ENCODE measurements at regions not wholly inside any gene's neighbourhood (a gene's known extent, or its start where the extent isn't known, plus 50 kb on each side); places are given as distances from the start of the nearest gene placed in this dataset.

GRCh38 chr3:20669675-20670074, 483.7 kb upstream of the SGO1 start:
- Mint-ChIP-seq H3K4me1 (no peaks in the 10 kb centered on the region; the same call in 1 of the 2 replicates), H3K4me3 (no peak overlapping the region), H3K27me3 (ENCODE audit: low read depth) (no peaks in the 10 kb centered on the region), H3K9me3 (peaks cover 14% of the 10 kb centered on the region), H3K36me3 (peaks cover 5% of the 10 kb centered on the region), H3K27ac (no peak overlapping the region)
- ChIA-PET POLR2A (no interaction called here), CTCF (interaction anchor here (1.6 kb wide), 1 partner anchor 147 kb away, joined by 3 read pairs; no protein-coding TSS in a partner anchor)
- DNase-seq (ENCODE audit: low spot score) (no peak), ATAC-seq (no peak)
- TF ChIP-seq SOX15 (CRISPR knock-in tag; IDR thresholded peaks at IDR 0.05): no peak
- TF ChIP-seq E2F1 (CRISPR knock-in tag; IDR thresholded peaks at IDR 0.05): no peak
- TF ChIP-seq FOXP1 (CRISPR knock-in tag; IDR thresholded peaks at IDR 0.05; ENCODE audit: borderline replicate concordance): no peak
- TF ChIP-seq ZNF423 (CRISPR knock-in tag; IDR thresholded peaks at IDR 0.05): no peak
- TF ChIP-seq ATF6 (CRISPR knock-in tag; IDR thresholded peaks at IDR 0.05): no peak
- no peak for TF ChIP-seq ZNF232 (CRISPR knock-in tag; IDR thresholded peaks at IDR 0.05)
- TF ChIP-seq IRF2 (CRISPR knock-in tag; IDR thresholded peaks at IDR 0.05; ENCODE audit: borderline replicate concordance, low read depth): no peak
- no peak for TF ChIP-seq ZBTB43 (CRISPR knock-in tag; IDR thresholded peaks at IDR 0.05)
- no peak for TF ChIP-seq ZNF396 (CRISPR knock-in tag; IDR thresholded peaks at IDR 0.05; ENCODE audit: borderline replicate concordance)
- no peak for TF ChIP-seq SMAD3 (CRISPR knock-in tag; IDR thresholded peaks at IDR 0.05; ENCODE audit: borderline replicate concordance)
- TF ChIP-seq ZNF281 (CRISPR knock-in tag; IDR thresholded peaks at IDR 0.05): no peak
- TF ChIP-seq JUN (CRISPR knock-in tag; IDR thresholded peaks at IDR 0.05): no peak
- no peak for TF ChIP-seq GABPB1 (CRISPR knock-in tag; IDR thresholded peaks at IDR 0.05)
- TF ChIP-seq GRHL2 (CRISPR knock-in tag; IDR thresholded peaks at IDR 0.05; ENCODE audit: insufficient replicate concordance, severe bottlenecking): no peak
- TF ChIP-seq USF2 (CRISPR knock-in tag; IDR thresholded peaks at IDR 0.05): no peak

- Mint-ChIP-seq H3K27ac (no peak overlapping the region), H3K36me3 (peaks cover 5% of the 10 kb centered on the region), H3K4me1 (no peaks in the 10 kb centered on the region; the same call in 1 of the 2 replicates), H3K27me3 (ENCODE audit: low read depth) (no peaks in the 10 kb centered on the region), H3K4me3 (no peak overlapping the region), H3K9me3 (peaks cover 14% of the 10 kb centered on the region)
- CTCF ChIA-PET: interaction anchor here (1.6 kb wide), 1 partner anchor 146 kb away, joined by 3 read pairs; no protein-coding TSS in a partner anchor
- DNase-seq (ENCODE audit: low spot score) (no peak), ATAC-seq (no peak)
- POLR2A ChIA-PET: no interaction called here
- TF ChIP-seq E2F4 (CRISPR knock-in tag; IDR thresholded peaks at IDR 0.05; ENCODE audit: borderline replicate concordance, low read depth): no peak
- TF ChIP-seq AR (CRISPR knock-in tag; IDR thresholded peaks at IDR 0.05): no peak
- TF ChIP-seq CREB1 (CRISPR knock-in tag; IDR thresholded peaks at IDR 0.05): no peak
- TF ChIP-seq ETV6 (CRISPR knock-in tag; IDR thresholded peaks at IDR 0.05): no peak
- no peak for TF ChIP-seq SP1 (CRISPR knock-in tag; conservative IDR thresholded peaks at IDR 0.05)
- no peak for TF ChIP-seq ATF6 (CRISPR knock-in tag; IDR thresholded peaks at IDR 0.05)
Observed at GRCh38 chr3:20669184-20669583, 483.2 kb upstream of the SGO1 start.
